Breast epithelium (tissue), 3 donors: ENCODE measurements at regions not wholly inside any gene's neighbourhood (a gene's known extent, or its start where the extent isn't known, plus 50 kb on each side); places are given as distances from the start of the nearest gene placed in this dataset.

ENCODE experiments used
- POLR2A ChIP-seq: fragments of 450-650 bp; IDR thresholded peaks from one replicate; pipeline ENCODE4 v1.6.1; 2016; ENCODE audit warnings: antibody characterized with exemption, mild to moderate bottlenecking, moderate library complexity
- POLR2AphosphoS5 ChIP-seq, 3 donors: sonication (generic); formaldehyde crosslinking; IDR thresholded peaks; one replicate each; pipeline ENCODE4 v1.6.1; 2017; ENCODE audit warnings: antibody characterized with exemption in 3 of 3
- TF ChIP-seq, protein P1 (sequence below), 3 donors: fragments of 450-650 bp; IDR thresholded peaks; one replicate each; pipeline ENCODE4 v1.5.1; 2016 to 2017; ENCODE audit warnings: antibody characterized with exemption in 3 of 3, mild to moderate bottlenecking in 3 of 3, moderate library complexity in 3 of 3

DNA sequence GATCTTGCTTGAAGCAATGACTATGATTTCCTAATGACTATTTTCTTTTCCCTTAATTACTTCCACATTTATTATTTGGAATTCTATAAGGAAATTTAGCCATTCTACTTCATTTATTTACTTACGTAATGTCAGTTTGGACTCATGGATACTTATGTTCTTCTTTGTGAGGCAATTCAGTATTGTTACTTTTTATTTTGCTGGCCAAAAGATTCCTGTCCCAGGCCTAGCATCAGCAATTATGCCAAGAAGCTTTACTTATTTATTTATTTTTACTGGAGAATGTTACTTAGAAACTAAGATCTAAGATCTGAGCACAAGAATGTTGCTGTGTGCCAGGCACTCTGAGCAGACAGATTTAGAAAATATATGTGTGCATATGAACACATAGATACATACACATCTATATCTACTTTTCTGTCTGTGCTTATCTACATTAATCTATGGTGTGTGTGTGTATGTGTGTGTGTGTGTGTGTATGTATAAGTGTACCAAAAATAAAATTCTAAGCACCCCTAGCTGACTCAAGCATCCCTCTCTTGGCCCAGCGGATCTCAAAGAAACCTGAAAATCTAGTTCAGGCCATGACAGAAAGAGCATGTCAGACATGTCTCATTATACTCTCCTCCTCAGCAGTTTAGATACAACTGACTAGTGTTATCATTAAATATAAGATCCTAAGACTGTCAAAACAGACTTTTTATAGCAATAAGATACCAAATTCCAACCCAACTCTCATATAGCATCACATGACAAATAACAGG lies 640.0 kb upstream of the GJE1 start:
- TF ChIP-seq POLR2AphosphoS5 (IDR thresholded peaks at IDR 0.05) (no peak), POLR2A (no peak)
- TF ChIP-seq, protein P1, sequence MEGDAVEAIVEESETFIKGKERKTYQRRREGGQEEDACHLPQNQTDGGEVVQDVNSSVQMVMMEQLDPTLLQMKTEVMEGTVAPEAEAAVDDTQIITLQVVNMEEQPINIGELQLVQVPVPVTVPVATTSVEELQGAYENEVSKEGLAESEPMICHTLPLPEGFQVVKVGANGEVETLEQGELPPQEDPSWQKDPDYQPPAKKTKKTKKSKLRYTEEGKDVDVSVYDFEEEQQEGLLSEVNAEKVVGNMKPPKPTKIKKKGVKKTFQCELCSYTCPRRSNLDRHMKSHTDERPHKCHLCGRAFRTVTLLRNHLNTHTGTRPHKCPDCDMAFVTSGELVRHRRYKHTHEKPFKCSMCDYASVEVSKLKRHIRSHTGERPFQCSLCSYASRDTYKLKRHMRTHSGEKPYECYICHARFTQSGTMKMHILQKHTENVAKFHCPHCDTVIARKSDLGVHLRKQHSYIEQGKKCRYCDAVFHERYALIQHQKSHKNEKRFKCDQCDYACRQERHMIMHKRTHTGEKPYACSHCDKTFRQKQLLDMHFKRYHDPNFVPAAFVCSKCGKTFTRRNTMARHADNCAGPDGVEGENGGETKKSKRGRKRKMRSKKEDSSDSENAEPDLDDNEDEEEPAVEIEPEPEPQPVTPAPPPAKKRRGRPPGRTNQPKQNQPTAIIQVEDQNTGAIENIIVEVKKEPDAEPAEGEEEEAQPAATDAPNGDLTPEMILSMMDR (IDR thresholded peaks at IDR 0.05), result no peak
